ENCODE measurements at regions not wholly inside any gene's neighbourhood (a gene's known extent, or its start where the extent isn't known, plus 50 kb on each side); places are given as distances from the start of the nearest gene placed in this dataset.

DNA sequence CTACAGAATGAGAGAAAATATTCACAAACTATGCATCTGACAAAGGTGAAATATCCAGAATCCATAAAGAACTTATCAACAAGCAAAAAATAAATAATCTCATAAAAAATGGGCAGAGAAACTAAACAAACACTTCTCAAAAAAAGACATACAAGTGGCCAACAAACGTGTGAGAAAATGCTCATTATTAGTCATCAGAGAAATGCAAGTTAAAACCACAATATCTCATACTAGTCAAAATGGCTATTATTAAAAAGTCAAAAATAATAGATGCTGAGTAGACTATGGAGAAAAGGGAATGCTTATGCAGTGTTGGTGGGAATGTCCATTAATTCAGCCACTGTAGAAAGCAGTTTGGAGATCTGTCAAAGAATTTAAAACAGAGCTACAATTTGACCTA, 533.3 kb downstream of the TMA16 start:
- no peak for TF ChIP-seq CTCF (IDR thresholded peaks at IDR 0.05; ENCODE audit: low read depth, low read length)
- no peak for TF ChIP-seq EZH2phosphoT487 (IDR thresholded peaks at IDR 0.05; ENCODE audit: low read depth)

Data from OCI-LY3 (cell line).